ENCODE measurements at regions not wholly inside any gene's neighbourhood (a gene's known extent, or its start where the extent isn't known, plus 50 kb on each side); places are given as distances from the start of the nearest gene placed in this dataset.
A peak's percentile ranks its signal among the peaks of the same experiment; 100 is the strongest.
"Not testable (repeated sequence)": the region's sequence is repeated elsewhere in the genome, so short reads cannot be mapped to it uniquely, and the experiment has no call there.

- not testable (repeated sequence) for H3K36me3 ChIP-seq; H3K27ac ChIP-seq; H3K4me1 ChIP-seq (ENCODE audit: control insufficient read depth in 1 of 2, insufficient read depth in 1 of 2, low read depth in 1 of 2, low read length in 1 of 2); H3K9me3 ChIP-seq; H3K4me3 ChIP-seq (ENCODE audit: low read depth in 1 of 2, low read length in 1 of 2); H3K27me3 ChIP-seq
Observed at GRCh38 chr4:119437515-119437914, 115.6 kb upstream of the FABP2 start.

DNA sequence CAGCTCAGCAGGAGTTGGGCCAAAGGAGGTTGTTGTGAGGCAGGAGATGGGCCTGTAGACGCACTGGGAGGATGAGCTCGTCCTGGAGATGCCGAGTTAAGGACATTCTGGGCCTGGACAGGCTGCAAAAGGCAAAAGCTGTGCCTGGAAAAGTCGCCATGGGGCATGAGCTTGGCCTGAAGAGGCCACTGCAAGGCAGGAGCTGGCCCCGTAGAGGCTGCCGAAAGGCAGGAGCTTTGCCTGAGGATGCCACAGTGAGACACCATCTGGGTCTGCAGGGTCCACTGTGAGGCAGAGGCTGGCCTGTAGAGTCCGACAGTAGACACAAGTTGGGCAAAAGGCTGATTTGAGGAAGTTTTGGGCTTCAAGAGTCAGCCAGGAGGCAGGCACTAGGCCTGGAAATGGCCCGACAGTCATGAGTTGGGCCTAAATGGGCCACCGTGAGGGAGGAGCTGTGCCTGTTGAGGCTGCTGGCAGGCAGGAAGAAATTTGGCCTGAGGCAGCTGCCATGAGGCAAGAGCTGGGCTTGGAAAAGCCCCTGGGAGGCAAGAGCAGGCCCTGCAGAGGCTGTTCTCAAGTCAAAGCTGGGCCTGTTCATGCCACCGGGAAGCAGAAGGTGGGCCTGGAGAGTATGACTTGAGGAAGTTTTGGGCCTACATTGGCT lies 86.8 kb upstream of the FABP2 start:
- H3K36me3 ChIP-seq; H3K4me3 ChIP-seq (ENCODE audit: low read depth in 1 of 2, low read length in 1 of 2); H3K4me1 ChIP-seq (ENCODE audit: control insufficient read depth in 1 of 2, insufficient read depth in 1 of 2, low read depth in 1 of 2, low read length in 1 of 2); H3K27ac ChIP-seq; H3K9me3 ChIP-seq; H3K27me3 ChIP-seq: not testable (repeated sequence)

DNA sequence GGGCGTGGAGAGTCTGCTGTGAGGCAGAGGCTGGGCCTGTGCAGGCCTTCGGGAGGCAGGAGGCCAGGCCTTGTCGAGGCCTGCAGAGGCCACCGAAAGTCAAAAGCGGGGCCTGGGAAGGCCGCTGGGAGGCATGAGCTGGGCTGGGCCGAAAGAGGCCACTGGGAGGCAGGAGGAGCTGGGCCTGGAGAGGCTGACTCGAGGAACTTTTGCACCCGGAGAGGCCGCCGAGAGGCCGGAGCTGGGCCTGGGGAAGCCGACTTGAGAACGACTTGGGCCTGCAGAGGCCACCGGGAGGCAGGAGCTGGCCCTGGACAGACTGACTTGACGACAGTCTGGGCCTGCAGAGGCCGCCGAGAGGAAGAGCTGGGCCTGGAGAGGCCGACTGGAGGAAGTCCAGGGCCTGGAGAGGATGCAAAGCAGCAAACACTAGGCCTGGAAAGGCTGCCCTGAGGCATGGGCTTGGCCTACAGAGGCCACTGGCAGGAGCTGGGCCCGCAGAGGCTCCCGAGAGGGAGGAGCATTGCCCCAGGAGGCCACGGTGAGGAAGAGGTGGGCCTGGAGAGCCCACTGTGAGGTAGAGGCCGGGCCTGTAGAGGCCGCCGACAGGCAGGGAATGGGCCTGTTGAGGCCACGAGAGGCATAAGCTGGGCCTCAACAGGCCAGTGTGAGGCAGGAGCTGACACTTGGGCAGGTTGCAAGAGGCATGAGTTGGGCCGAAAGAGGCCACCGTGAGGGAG lies 85.0 kb upstream of the FABP2 start:
- not testable (repeated sequence) for H3K27me3 ChIP-seq; H3K4me3 ChIP-seq (ENCODE audit: low read depth in 1 of 2, low read length in 1 of 2); H3K4me1 ChIP-seq (ENCODE audit: control insufficient read depth in 1 of 2, insufficient read depth in 1 of 2, low read depth in 1 of 2, low read length in 1 of 2); H3K27ac ChIP-seq; H3K9me3 ChIP-seq; H3K36me3 ChIP-seq

DNA sequence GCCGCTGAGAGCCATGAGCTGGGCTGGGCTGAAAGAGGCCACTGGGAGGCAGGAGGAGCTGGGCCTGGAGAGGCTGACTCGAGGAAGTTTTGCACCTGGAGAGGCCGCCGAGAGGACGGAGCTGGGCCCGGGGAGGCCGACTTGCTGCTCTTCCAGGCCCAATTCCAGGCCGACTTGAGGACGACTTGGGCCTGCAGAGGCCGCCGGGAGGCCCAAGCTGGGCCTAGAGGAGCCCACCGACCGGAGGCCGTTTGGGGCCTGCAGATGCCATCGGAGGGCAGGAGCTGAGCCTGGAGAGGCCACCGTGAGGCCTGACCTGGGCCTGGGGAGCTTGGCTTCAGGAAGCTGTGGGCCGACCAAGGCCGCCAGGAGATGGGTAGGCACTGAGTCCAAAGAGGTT lies 84.1 kb upstream of the FABP2 start:
- H3K36me3 ChIP-seq; H3K4me3 ChIP-seq (ENCODE audit: low read depth in 1 of 2, low read length in 1 of 2); H3K4me1 ChIP-seq (ENCODE audit: control insufficient read depth in 1 of 2, insufficient read depth in 1 of 2, low read depth in 1 of 2, low read length in 1 of 2); H3K27ac ChIP-seq; H3K27me3 ChIP-seq; H3K9me3 ChIP-seq: not testable (repeated sequence)

DNA sequence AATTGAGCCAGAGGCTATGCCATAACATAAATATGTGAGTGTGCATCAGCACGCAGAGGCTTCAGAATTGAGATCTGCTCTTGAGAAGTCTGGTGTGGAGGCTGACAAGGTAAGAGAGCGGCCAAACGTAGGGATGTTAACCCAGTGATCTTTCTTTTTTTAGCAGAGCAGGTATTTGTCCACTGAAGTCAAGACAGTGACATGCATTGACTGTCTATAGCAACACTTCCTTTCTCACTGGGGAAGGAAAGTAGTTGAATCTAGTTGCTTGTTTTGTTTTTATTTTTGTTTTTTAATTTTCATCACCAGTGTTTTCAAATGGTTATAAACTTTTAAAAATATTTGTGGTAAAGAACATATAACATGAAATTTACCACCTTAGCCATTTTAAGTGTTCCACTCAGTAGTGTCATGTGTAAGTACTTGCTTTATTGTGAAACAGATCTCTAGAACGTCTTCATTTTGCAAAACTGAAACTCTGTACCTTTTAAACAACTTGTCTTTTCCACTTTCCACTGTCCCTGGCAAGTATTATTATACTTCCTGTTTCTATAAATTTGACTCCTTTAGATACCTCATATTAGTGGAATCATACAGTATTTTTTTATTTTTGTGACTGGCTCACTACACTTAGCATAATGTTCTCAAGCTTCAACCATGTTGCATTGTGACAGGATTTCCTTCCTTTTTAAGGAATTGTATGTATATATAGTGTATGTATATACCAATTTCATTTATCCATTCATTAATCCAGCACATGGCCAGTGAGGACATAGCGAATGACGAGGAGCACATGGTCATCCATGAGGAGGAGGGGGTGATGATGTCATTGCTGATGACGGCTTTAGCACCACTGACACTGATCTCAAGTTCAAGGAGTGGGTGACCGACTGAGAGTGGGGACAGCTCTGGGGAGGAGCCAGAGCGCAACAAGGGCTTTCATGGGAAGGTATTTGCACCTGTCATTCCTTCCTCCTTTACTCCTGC lies 80.7 kb upstream of the FABP2 start:
- not testable (repeated sequence) for H3K4me3 ChIP-seq (ENCODE audit: low read depth in 1 of 2, low read length in 1 of 2); H3K27me3 ChIP-seq; H3K36me3 ChIP-seq; H3K9me3 ChIP-seq; H3K4me1 ChIP-seq (ENCODE audit: control insufficient read depth in 1 of 2, insufficient read depth in 1 of 2, low read depth in 1 of 2, low read length in 1 of 2); H3K27ac ChIP-seq

DNA sequence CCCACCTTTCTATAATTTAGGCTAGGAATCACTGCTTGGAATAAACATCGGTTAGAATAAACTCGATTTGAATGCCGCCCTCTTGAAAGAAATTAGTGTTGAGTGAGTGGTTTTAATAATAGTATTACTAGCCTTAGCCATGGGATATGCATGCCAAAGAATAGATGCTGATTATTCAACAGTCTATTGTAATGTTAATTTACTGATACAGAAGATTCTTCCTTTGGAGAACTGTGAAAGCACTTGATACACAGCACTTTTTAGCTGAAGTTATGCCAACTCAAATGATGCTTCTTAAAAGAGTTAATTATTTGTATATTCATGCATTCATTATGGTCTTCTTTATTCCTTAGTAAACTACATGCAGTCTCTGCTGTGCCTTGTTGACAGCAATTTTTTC lies 73.8 kb upstream of the FABP2 start:
- H3K27me3 ChIP-seq; H3K4me3 ChIP-seq (ENCODE audit: low read depth in 1 of 2, low read length in 1 of 2); H3K36me3 ChIP-seq; H3K27ac ChIP-seq; H3K4me1 ChIP-seq (ENCODE audit: control insufficient read depth in 1 of 2, insufficient read depth in 1 of 2, low read depth in 1 of 2, low read length in 1 of 2); H3K9me3 ChIP-seq: not testable (repeated sequence)

DNA sequence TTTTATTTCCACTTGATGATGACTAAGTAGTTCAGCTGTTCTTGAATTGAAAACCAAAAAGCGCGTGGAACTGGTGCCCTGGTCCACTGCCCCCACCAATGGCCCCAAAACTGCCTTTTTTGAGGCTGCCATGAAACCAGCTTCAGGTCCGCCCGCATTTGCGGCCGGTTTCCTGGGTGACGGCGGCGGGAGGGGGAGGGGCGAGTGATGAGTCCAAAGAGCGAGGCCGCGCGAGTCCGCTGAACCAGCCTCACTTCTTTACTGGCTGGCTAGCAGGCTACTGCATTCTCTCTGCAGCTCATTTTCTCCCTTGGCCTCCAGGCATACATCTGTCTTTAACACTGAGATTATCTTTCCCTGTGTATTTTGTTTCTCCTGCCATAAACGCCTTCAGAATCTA lies 72.9 kb upstream of the FABP2 start:
- Histone ChIP-seq H3K4me3 (ENCODE audit: low read depth in 1 of 2, low read length in 1 of 2) (no peak overlapping the region), H3K27ac (no peak overlapping the region), H3K27me3 (no peaks in the 10 kb centered on the region), H3K4me1 (ENCODE audit: control insufficient read depth in 1 of 2, insufficient read depth in 1 of 2, low read depth in 1 of 2, low read length in 1 of 2) (no peaks in the 10 kb centered on the region), H3K36me3 (no peaks in the 10 kb centered on the region), H3K9me3 (no peaks in the 10 kb centered on the region)
- no peak for TF ChIP-seq CTCF (IDR thresholded peaks at IDR 0.05)

DNA sequence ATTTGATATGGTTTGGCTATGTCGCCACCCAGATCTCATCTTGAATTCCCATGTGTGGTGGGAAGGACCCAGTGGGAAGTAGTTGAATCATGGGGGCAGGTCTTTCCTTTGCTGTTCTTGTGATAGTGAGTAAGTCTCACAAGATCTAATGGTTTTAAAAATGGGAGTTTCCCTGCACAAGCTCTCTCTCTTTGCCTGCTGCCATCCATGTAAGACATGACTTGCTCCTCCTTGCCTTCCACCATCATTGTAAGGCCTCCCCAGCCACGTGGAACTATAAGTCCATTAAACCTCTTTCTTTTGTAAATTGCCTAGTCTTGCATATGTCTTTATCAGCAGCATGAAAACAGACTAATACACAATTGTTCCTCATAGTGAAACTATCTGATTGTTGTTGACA lies 66.9 kb upstream of the FABP2 start:
- H3K9me3 ChIP-seq; H3K4me3 ChIP-seq (ENCODE audit: low read depth in 1 of 2, low read length in 1 of 2); H3K4me1 ChIP-seq (ENCODE audit: control insufficient read depth in 1 of 2, insufficient read depth in 1 of 2, low read depth in 1 of 2, low read length in 1 of 2); H3K36me3 ChIP-seq; H3K27me3 ChIP-seq; H3K27ac ChIP-seq: not testable (repeated sequence)

GRCh38 chr4:119374616-119375015 lies 52.7 kb upstream of the FABP2 start:
- not testable (repeated sequence) for H3K4me3 ChIP-seq (ENCODE audit: low read depth in 1 of 2, low read length in 1 of 2); H3K27me3 ChIP-seq; H3K36me3 ChIP-seq; H3K27ac ChIP-seq; H3K9me3 ChIP-seq
- peaks cover 25 to 28% of the 10 kb centered on the region in 2 experiments for H3K4me1 ChIP-seq (ENCODE audit: control insufficient read depth in 1 of 2, insufficient read depth in 1 of 2, low read depth in 1 of 2, low read length in 1 of 2)

DNA sequence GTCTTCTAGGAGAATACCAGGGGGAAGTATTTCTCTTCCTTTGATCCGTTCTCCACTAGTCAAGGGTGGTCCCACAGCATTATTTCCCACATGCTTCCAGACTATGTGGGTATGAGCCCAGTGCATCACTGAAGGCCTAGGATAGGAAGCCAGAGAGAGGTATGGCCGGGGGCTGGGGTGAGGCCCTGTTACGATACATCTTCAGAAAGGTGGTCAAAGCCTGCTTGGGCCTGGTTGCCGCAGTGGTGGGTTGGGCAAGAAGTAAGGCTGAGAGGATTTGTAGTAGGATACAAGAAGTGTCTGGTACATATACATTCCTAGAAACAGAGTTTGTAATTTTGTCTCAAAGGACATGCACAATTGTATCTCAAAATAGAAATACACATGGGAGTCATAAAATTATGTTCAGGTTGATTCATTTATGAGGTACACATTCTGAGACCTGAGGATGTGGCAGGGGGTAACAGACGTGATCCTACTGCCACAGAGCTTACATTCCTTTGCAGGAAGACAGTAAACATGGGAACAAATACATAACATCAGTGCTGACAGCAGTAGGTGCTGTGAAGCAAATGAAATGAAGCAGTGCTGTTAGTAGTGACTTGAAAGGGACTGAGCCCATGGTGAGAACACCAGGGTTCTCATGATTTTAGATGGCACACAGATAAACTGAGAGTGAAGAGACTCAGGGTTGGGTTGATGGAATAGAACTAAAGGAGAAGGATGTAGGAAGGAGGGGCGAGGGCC lies 50.6 kb upstream of the FABP2 start:
- Histone ChIP-seq H3K27ac (peak overlapping the region; percentile 86), H3K4me1 (ENCODE audit: control insufficient read depth in 1 of 2, insufficient read depth in 1 of 2, low read depth in 1 of 2, low read length in 1 of 2) (peaks cover 31 to 33% of the 10 kb centered on the region in 2 experiments)
- H3K36me3 ChIP-seq; H3K4me3 ChIP-seq (ENCODE audit: low read depth in 1 of 2, low read length in 1 of 2); H3K27me3 ChIP-seq; H3K9me3 ChIP-seq: not testable (repeated sequence)

Data from neutrophil (primary cell).